Fibroblast of lung (primary cell): ENCODE measurements at regions not wholly inside any gene's neighbourhood (a gene's known extent, or its start where the extent isn't known, plus 50 kb on each side); places are given as distances from the start of the nearest gene placed in this dataset.

ENCODE experiments used
- DNase-seq, 2 donors: peaks; one replicate each; pipeline versions ENCODE4 v3.0.0 to v3.0.0-alpha.2; 2010; ENCODE audit warnings: low read depth in 2 of 2
- H2AFZ ChIP-seq: 2 replicates; pipeline ENCODE4 v1.5.1; 2012; ENCODE audit warnings: low read length, control low read depth, inconsistent platforms
- H3K27ac ChIP-seq: 2 replicates; pipeline ENCODE4 v1.5.1; 2011; ENCODE audit warnings: low read length, control low read depth; ENCODE audit not compliant: insufficient read depth
- H3K27me3 ChIP-seq: 2 replicates; pipeline ENCODE4 v1.5.1; 2011; ENCODE audit warnings: mild to moderate bottlenecking, low read length; ENCODE audit not compliant: control insufficient read depth, insufficient read depth
- H3K36me3 ChIP-seq: 2 replicates; pipeline ENCODE4 v1.5.1; 2011; ENCODE audit warnings: low read length; ENCODE audit not compliant: control insufficient read depth, insufficient read depth
- H3K4me1 ChIP-seq: 2 replicates; pipeline ENCODE4 v1.5.1; 2011; ENCODE audit warnings: low read length; ENCODE audit not compliant: control insufficient read depth, insufficient read depth; ENCODE audit errors: extremely low read depth
- H3K4me2 ChIP-seq: 2 replicates; pipeline ENCODE4 v1.5.1; 2011; ENCODE audit warnings: low read length, control low read depth; ENCODE audit not compliant: insufficient read depth; ENCODE audit errors: extremely low read depth
- H3K4me3 ChIP-seq, 4 experiments: fragments of 200-600 bp in 1 of 4; sonication (generic) in 1 of 4; replicated peaks in 1 of 4; 2 replicates each; pipeline ENCODE4 v1.5.1; 2011 to 2016; ENCODE audit warnings: low read length in 4 of 4, low read depth in 3 of 4, mild to moderate bottlenecking in 3 of 4, control low read depth in 2 of 4, inconsistent platforms in 1 of 4, mixed read lengths in 1 of 4; ENCODE audit not compliant: insufficient read depth in 1 of 4; ENCODE audit errors: control extremely low read depth in 1 of 4
- H3K79me2 ChIP-seq: 2 replicates; pipeline ENCODE4 v1.5.1; 2012; ENCODE audit warnings: mild to moderate bottlenecking, low read length, inconsistent platforms; ENCODE audit not compliant: control insufficient read depth, insufficient read depth
- H3K9ac ChIP-seq: 2 replicates; pipeline ENCODE4 v1.5.1; 2011; ENCODE audit warnings: mild to moderate bottlenecking, low read length, control low read depth; ENCODE audit not compliant: insufficient read depth
- H3K9me3 ChIP-seq: 2 replicates; pipeline ENCODE4 v1.5.1; 2012; ENCODE audit warnings: low read depth, low read length; ENCODE audit not compliant: control insufficient read depth, insufficient read depth
- H4K20me1 ChIP-seq: 2 replicates; pipeline ENCODE4 v1.5.1; 2011; ENCODE audit warnings: low read length; ENCODE audit not compliant: control insufficient read depth, insufficient read depth; ENCODE audit errors: extremely low read depth
- CTCF ChIP-seq, 2 donors: IDR thresholded peaks in 1 of 2; conservative IDR thresholded peaks in 1 of 2; 1 replicate in 1 of 2; 2 replicates in 1 of 2; pipeline ENCODE4 v1.5.1; 2011 to 2012; ENCODE audit warnings: low read length in 2 of 2, control low read depth in 1 of 2, inconsistent platforms in 1 of 2, low read depth in 1 of 2, mild to moderate bottlenecking in 1 of 2
- EZH2 ChIP-seq: IDR thresholded peaks from 2 replicates; pipeline ENCODE4 v1.5.1; 2012; ENCODE audit warnings: low read length, control low read depth, mild to moderate bottlenecking; ENCODE audit errors: missing control alignments

- H3K27me3 ChIP-seq = no peaks in the 10 kb centered on the region
- no peaks in the 10 kb centered on the region for H3K9me3 ChIP-seq
- no peaks in the 10 kb centered on the region for H3K4me1 ChIP-seq
- H3K27ac ChIP-seq = no peak overlapping the region
- no peak for DNase-seq
- H3K36me3 ChIP-seq = no peaks in the 10 kb centered on the region
- no peak overlapping the region for H3K9ac ChIP-seq
- no peaks in the 10 kb centered on the region for H4K20me1 ChIP-seq
- no peak overlapping the region for H2AFZ ChIP-seq
- no peaks in the 10 kb centered on the region for H3K79me2 ChIP-seq
- no peak for TF ChIP-seq EZH2
- TF ChIP-seq CTCF (conservative IDR thresholded peaks at IDR 0.05 in 1 of 2, IDR thresholded peaks at IDR 0.05 in 1 of 2; ENCODE audit: low read depth in 1 of 2, low read length in 2 of 2) = no peak
- H3K4me2 ChIP-seq = no peak overlapping the region
- no peak overlapping the region for H3K4me3 ChIP-seq
Measured at GRCh38 chr5:165351342-165351741, 1845.9 kb downstream of the MAT2B start.

- Histone ChIP-seq H3K4me3 (no peak overlapping the region), H3K4me2 (no peak overlapping the region), H4K20me1 (no peaks in the 10 kb centered on the region), H3K27ac (no peak overlapping the region), H3K9me3 (no peaks in the 10 kb centered on the region), H3K27me3 (no peaks in the 10 kb centered on the region), H3K79me2 (no peaks in the 10 kb centered on the region), H3K9ac (no peak overlapping the region), H3K36me3 (no peaks in the 10 kb centered on the region), H2AFZ (no peak overlapping the region), H3K4me1 (no peaks in the 10 kb centered on the region)
- DNase-seq = no peak
- TF ChIP-seq CTCF (conservative IDR thresholded peaks at IDR 0.05 in 1 of 2, IDR thresholded peaks at IDR 0.05 in 1 of 2; ENCODE audit: low read depth in 1 of 2, low read length in 2 of 2) (no peak), EZH2 (no peak)
Measured at GRCh38 chr5:165360366-165360765, 1854.9 kb downstream of the MAT2B start.

GRCh38 chr5:165360784-165361542 lies 1855.5 kb downstream of the MAT2B start:
- no peaks in the 10 kb centered on the region for H3K36me3 ChIP-seq
- H3K9ac ChIP-seq = no peak overlapping the region
- H3K4me3 ChIP-seq = no peak overlapping the region
- H3K4me1 ChIP-seq = no peaks in the 10 kb centered on the region
- H3K27me3 ChIP-seq = no peaks in the 10 kb centered on the region
- no peak for DNase-seq
- H3K9me3 ChIP-seq = no peaks in the 10 kb centered on the region
- no peak overlapping the region for H3K27ac ChIP-seq
- H2AFZ ChIP-seq = no peak overlapping the region
- no peak for TF ChIP-seq EZH2
- TF ChIP-seq CTCF (conservative IDR thresholded peaks at IDR 0.05 in 1 of 2, IDR thresholded peaks at IDR 0.05 in 1 of 2; ENCODE audit: low read depth in 1 of 2, low read length in 2 of 2) = no peak
- H3K4me2 ChIP-seq = no peak overlapping the region
- no peaks in the 10 kb centered on the region for H3K79me2 ChIP-seq
- no peaks in the 10 kb centered on the region for H4K20me1 ChIP-seq
